ENCODE measurements at regions not wholly inside any gene's neighbourhood (a gene's known extent, or its start where the extent isn't known, plus 50 kb on each side); places are given as distances from the start of the nearest gene placed in this dataset.
A peak's percentile ranks its signal among the peaks of the same experiment; 100 is the strongest.

DNA sequence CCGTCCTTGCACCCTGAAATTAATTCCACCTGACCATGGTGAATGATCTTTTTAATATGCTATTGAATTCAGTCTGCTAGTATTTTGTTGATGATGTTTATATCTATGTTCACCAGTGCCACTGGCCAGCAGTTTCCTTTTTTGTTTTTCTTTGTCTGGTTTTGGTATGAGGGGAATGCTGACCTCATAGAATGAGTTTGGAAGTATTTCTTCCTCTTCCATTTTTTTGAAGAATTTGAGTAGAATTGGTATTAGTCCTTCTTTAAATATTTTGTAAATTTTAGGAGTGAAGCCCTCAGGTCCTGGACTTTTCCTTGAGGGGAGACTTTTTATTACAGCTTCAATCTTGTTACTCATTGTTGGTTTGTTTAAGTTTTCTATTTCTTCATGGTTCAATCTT lies 231.6 kb downstream of the MRPL39 start:
- Mint-ChIP-seq H3K36me3 (ENCODE audit: insufficient read depth, unreplicated experiment) (no peaks in the 10 kb centered on the region), H3K9me3 (ENCODE audit: low read depth, unreplicated experiment) (no peaks in the 10 kb centered on the region), H3K4me3 (ENCODE audit: low read depth, unreplicated experiment) (no peak overlapping the region), H3K27me3 (ENCODE audit: unreplicated experiment) (no peaks in the 10 kb centered on the region), H3K27ac (ENCODE audit: unreplicated experiment) (no peak overlapping the region), H3K4me1 (ENCODE audit: low read depth, unreplicated experiment) (no peaks in the 10 kb centered on the region)
- intact Hi-C loops (cut with micrococcal nuclease; ENCODE audit: unreplicated experiment): no loop called here
- CTCF ChIA-PET: no interaction called here
- no peak for TF ChIP-seq CTCF (IDR thresholded peaks at IDR 0.05; ENCODE audit: unreplicated experiment)
- no peak for DNase-seq
- BruUV-seq (replicated peaks): no TSS peak

GRCh38 chr21:25373126-25374082 lies 233.9 kb downstream of the MRPL39 start:
- no peaks in the 10 kb centered on the region for H3K9me3 Mint-ChIP-seq (ENCODE audit: low read depth, unreplicated experiment)
- TF ChIP-seq CTCF (IDR thresholded peaks at IDR 0.05; ENCODE audit: unreplicated experiment): no peak
- H3K27ac Mint-ChIP-seq (ENCODE audit: unreplicated experiment): no peak overlapping the region
- no peaks in the 10 kb centered on the region for H3K36me3 Mint-ChIP-seq (ENCODE audit: insufficient read depth, unreplicated experiment)
- H3K27me3 Mint-ChIP-seq (ENCODE audit: unreplicated experiment): no peaks in the 10 kb centered on the region
- no peak for DNase-seq
- CTCF ChIA-PET: no interaction called here
- H3K4me1 Mint-ChIP-seq (ENCODE audit: low read depth, unreplicated experiment): no peaks in the 10 kb centered on the region
- no peak overlapping the region for H3K4me3 Mint-ChIP-seq (ENCODE audit: low read depth, unreplicated experiment)
- no TSS peak for BruUV-seq (replicated peaks)
- intact Hi-C loops (cut with micrococcal nuclease; ENCODE audit: unreplicated experiment): no loop called here

DNA sequence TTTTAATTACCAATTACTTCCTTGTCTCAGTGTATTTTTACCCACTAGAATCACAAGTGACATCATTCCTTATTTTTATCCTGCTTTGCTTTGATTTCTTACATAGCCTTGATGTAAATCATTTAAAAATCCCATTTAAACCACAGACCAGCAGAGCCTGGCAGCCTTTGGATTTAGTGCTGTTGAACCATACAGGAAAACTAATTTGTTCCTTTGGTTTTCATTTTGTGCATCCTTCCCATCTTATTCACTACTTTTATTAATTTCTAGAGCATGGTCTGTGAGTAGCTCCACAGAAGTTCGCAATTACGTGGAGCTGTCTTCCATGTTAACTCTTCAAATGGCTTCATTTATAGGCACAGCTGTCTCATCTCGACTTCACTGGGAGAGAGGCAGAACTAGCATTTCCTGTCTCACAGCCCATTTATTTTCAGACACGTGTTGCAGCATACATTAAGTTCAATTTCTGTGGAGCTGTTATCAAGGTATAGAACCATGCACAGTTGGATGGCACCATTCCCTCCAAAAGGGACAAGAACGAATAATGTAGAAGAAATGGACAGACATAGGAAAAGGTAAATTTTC lies 235.3 kb downstream of the MRPL39 start:
- H3K4me1 Mint-ChIP-seq (ENCODE audit: low read depth, unreplicated experiment): no peaks in the 10 kb centered on the region
- no peak overlapping the region for H3K27ac Mint-ChIP-seq (ENCODE audit: unreplicated experiment)
- no peaks in the 10 kb centered on the region for H3K9me3 Mint-ChIP-seq (ENCODE audit: low read depth, unreplicated experiment)
- no peaks in the 10 kb centered on the region for H3K36me3 Mint-ChIP-seq (ENCODE audit: insufficient read depth, unreplicated experiment)
- no peak overlapping the region for H3K4me3 Mint-ChIP-seq (ENCODE audit: low read depth, unreplicated experiment)
- CTCF ChIA-PET: no interaction called here
- no TSS peak for BruUV-seq (replicated peaks)
- intact Hi-C loops (cut with micrococcal nuclease; ENCODE audit: unreplicated experiment): no loop called here
- DNase-seq: no peak
- no peak for TF ChIP-seq CTCF (IDR thresholded peaks at IDR 0.05; ENCODE audit: unreplicated experiment)
- H3K27me3 Mint-ChIP-seq (ENCODE audit: unreplicated experiment): no peaks in the 10 kb centered on the region

DNA sequence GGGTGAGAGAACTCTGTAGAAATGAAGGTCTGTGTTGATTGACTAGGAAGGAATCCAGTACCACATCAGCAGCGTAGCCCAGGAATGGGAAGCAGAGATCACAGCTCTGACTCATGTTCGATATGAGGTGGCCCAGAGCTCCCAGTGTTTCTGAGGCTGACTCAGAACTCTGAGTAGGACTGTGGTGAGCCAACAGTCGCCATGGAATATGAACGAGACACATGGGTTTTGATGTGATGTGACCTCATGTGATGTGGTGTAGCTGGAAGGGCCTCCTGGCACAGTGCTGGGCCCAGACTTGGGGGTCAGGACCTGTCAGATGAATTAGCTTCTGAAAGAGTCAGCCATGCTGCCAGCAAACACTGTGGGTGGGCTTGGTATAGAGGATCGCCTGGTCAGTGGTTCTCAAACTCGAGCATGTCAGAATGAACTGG lies 237.0 kb downstream of the MRPL39 start:
- no peak for TF ChIP-seq CTCF (IDR thresholded peaks at IDR 0.05; ENCODE audit: unreplicated experiment)
- Mint-ChIP-seq H3K27ac (ENCODE audit: unreplicated experiment) (no peak overlapping the region), H3K4me3 (ENCODE audit: low read depth, unreplicated experiment) (no peak overlapping the region), H3K4me1 (ENCODE audit: low read depth, unreplicated experiment) (no peaks in the 10 kb centered on the region), H3K27me3 (ENCODE audit: unreplicated experiment) (no peaks in the 10 kb centered on the region), H3K36me3 (ENCODE audit: insufficient read depth, unreplicated experiment) (no peaks in the 10 kb centered on the region), H3K9me3 (ENCODE audit: low read depth, unreplicated experiment) (no peaks in the 10 kb centered on the region)
- no TSS peak for BruUV-seq (replicated peaks)
- CTCF ChIA-PET: no interaction called here
- peak; percentile 4 for DNase-seq
- intact Hi-C loops (cut with micrococcal nuclease; ENCODE audit: unreplicated experiment): no loop called here

Measured in Calu3 (cell line).